GM18909 (cell line): ENCODE measurements at regions not wholly inside any gene's neighbourhood (a gene's known extent, or its start where the extent isn't known, plus 50 kb on each side); places are given as distances from the start of the nearest gene placed in this dataset.
"Not testable (repeated sequence)": the region's sequence is repeated elsewhere in the genome, so short reads cannot be mapped to it uniquely, and the experiment has no call there.

Source experiments
- ATAC-seq: cut with Tn5 transposase; IDR thresholded peaks from one replicate; pipeline ENCODE4 v1.9.1; 2021; ENCODE audit warnings: mild to moderate bottlenecking; ENCODE audit not compliant: unreplicated experiment, poor library complexity

GRCh38 chr10:120108916-120109315 lies 216.4 kb downstream of the SEC23IP start:
- ATAC-seq, result no peak

GRCh38 chr10:120109725-120110124 lies 217.2 kb downstream of the SEC23IP start:
- ATAC-seq, result not testable (repeated sequence)

- no peak for ATAC-seq
Measured at GRCh38 chr10:120110196-120110595, 217.7 kb downstream of the SEC23IP start.

DNA sequence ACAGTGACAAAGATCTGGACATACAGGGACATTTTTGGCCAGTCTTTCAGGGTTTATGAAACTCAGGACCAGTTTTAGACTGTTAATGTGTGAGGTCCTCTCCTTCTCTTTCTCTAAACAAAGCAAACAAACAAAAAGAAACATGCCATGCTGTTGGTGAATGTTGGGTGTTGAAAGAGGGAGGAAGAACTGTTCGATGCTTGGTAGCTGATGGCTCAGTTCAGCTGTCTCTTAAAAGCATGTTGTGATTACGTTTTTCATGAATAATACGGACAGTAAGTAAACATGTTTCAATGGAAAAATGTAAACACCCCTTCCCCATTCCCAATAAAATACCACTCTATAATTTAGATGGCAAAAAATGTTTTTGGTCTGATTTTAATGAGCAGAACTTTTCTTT lies 219.1 kb downstream of the SEC23IP start:
- ATAC-seq, result no peak

- ATAC-seq, result no peak
Measured at GRCh38 chr10:120112809-120113208, 220.3 kb downstream of the SEC23IP start.

DNA sequence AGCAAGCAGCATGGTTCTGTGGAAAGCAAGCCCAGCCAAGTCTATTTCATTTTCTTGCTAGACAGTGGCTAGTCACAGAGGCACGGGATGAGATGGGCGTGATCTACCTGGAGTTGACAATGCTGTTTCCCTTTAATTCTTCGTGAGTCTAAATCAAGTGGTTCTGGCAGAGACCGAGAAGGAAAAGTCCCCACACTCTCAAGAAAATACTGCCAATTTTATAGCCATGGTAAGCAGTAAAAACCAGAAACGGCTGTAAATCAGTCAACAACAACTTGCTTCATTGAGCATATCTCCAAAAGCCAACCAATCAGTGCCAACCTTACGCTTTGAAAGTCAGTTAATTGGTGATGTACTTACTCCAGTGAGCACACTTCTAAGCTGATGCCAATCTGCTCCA lies 223.4 kb downstream of the SEC23IP start:
- no peak for ATAC-seq

DNA sequence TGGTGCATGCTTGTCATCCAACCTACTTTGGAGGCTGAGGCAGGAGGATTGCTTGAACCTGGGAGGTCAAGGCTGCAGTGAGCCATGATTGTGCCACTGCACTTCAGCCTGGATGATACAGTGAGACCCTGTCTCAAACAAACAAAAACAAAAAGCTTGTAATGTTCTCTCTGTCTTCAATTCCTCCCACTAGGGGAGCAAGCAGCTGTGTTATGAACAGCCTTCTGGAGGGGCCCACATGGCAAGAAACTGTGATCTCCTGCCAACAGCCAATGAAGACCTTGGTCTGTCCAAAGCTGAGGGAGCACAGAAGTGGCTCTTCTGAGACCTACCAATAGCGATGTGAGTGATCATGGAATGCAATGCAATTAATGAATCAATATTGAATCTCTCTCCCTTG lies 229.2 kb downstream of the SEC23IP start:
- ATAC-seq, result no peak

DNA sequence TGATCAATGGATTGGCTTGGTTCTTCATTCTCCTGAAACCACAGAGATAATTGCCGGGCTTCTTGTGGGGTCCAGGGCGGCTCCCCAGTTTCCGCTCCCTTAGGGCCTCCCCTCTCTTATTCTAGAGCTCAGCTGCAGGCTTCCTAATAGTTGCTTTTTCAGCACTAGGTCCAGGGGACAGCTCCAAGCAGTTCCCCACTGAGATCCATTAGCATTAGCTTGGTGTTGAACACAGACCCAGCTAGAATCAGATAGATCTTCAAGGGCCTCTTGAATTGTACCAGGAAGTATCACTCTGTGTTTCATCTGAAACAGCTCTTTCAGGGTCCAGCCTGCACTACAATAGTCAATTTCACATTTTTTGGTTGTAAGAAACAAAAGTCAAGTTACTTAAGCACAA lies 238.7 kb downstream of the SEC23IP start:
- ATAC-seq, result no peak

DNA sequence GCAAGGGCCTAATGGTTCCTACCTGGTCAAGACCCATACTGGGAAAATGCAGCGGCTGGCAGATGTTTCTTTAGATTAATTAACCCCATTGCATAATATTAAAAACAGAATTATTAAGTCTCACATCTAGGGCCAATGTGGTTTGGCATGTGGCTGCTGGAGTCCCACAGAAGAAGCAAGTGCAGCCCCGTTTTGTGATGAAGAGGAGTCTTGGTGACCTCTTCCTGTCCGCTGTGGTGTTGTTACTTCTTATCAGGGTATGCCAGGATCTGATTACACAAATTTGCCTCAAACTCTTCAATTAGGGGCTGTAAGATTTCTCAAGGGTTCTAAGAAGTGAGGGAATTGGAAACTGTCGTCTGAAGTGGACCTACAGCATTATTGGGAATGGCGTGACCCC lies 240.3 kb downstream of the SEC23IP start:
- ATAC-seq, result no peak

DNA sequence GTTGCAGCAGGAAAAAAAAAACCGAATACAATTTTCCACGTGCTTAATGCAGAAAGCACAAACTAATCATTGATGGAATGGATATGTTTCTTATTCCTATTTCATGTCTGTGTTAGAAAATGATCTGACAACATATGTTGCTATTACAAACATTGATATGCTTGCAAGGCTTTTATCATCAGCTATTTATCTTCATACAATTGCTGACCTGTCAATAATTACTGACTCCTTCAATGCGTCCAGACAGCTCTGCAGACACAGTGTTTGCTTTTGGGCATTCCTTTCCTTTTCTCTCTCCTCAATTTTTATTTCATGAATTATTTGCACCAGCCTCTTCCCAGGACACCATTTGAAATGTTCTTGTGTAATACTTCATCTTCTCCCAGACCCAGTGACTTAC lies 246.2 kb downstream of the SEC23IP start:
- ATAC-seq, result no peak

- ATAC-seq, result no peak
Measured at GRCh38 chr10:120145107-120145506, 252.6 kb downstream of the SEC23IP start.

DNA sequence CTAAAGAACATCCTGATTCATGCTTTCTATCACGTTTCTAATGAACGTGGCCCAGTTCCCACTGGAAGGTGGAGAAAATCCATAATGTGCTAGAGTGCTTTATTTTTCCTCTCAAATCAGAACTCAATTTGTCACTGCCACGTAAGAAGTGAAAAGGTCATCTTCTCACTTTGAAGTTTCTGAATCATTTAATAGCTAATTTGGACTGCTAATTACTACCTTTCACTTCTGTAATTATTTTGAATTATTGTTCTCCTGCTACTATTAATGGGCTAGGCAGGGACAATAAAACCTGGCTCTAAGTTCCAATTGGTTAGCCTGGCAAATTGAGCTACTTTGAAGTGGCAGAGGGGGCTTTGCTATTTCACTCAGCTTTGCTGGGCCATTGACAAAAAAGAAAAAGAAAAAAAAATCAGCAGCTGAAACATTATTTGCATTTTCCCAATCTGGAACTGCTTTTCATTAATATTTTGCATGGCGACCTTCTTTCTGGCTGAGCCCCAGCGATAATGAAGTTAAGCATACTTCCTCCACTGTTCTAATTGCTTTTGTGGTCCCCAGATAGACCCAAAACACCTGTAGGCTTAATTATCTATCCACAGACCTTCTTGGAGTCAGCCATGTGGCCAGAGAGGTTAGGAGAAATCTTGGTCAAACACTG lies 264.2 kb downstream of the SEC23IP start:
- no peak for ATAC-seq

GRCh38 chr10:120161111-120161510 lies 268.6 kb downstream of the SEC23IP start:
- no peak for ATAC-seq

DNA sequence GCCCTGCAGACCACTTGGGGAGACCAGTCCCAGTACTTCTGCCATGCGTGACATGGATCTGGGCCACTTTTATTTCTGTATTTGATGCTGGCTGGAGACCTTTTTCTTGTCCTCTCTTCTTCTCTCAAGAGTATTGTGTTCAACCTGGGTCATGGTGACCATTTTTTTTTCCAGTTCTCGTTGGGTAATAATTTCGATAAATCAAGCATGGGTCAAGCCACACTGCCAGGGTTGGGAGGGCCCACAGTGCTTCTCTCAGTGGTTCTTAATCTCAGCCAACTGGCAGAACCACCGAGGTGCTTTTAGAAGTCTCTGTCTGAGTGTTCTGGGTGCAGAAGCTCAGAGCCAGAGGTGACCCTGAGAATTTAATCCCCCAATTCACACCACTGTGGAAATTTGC lies 269.9 kb downstream of the SEC23IP start:
- ATAC-seq, result no peak

DNA sequence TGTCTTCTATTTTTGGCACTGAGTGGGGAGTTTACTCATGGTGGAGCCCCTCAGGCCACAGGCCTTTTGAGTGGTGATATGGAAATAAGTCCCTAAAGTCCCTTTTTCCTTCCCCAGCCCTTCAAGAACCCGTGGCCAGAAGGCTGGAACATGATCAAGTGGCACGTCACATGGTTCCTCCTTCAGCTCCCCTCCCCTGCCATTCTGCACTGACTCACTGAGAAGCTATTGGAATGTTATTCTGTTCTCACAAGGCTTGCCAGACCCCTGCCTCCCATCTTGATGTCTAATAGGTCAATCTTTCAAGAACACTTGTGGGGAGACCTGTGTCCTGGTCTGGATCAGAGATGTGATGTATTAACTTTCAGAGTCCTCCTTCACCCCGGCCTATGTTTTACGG lies 279.8 kb downstream of the SEC23IP start:
- ATAC-seq, result no peak

DNA sequence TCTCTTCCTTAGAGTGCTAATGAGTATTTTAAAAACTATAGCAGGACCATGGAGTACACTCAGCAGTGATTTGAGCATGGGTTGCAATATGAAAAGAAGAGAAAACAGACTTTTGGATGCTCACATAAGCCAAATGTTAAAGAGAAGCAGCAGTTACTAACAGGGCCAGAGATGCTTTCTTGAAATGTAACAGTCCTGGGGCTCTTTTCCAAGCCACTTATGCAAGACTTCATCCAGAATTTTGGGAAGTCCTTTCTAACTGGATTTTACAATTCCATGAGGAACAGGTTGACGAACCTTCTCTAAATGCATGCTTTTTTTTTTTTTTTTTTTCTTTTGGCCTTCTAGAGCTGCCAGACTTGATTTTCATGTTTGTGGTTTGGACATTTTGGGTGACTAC lies 282.0 kb downstream of the SEC23IP start:
- no peak for ATAC-seq

DNA sequence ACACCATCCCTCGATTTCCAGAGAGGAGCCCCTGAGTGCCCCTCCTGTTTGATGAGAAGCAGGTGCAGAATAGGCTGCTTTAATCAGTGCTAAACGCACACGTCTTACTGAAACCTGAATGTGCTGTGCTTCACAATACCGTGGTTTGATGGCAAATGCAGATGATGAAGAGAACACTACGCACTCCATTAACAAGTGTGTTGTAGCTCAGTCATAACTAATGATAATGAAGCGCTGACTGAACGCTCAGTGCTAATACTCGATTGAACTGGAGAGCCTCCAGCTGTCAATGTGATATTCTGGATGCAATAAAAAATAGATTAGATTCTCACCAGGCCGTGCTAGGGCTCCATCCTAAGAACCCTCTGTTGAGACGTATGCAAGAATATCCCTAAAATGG lies 279.7 kb upstream of the PLPP4 start:
- ATAC-seq, result no peak

GRCh38 chr10:120180160-120180559 lies 276.9 kb upstream of the PLPP4 start:
- ATAC-seq, result no peak

DNA sequence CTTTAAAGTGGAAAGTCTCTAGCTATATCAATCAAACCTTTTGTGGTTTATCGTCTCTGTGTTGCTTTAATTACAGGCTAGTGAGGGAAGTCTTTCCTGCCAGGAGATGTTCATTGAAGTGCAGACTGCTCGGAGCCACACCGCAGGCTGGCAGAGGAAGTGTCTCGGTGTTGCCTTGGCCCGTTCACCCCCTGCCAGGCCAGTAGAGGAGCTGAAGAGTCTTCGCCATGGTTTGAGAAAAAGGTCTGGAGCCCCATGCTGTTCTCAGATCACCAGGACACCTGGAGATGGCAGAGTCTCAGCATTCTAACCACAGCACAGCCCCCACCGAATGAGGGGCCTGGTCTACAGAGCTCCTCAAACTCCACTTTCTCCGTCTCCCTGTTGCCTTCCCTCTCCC lies 275.9 kb upstream of the PLPP4 start:
- ATAC-seq, result no peak

GRCh38 chr10:120182431-120182830 lies 274.6 kb upstream of the PLPP4 start:
- ATAC-seq, result no peak

DNA sequence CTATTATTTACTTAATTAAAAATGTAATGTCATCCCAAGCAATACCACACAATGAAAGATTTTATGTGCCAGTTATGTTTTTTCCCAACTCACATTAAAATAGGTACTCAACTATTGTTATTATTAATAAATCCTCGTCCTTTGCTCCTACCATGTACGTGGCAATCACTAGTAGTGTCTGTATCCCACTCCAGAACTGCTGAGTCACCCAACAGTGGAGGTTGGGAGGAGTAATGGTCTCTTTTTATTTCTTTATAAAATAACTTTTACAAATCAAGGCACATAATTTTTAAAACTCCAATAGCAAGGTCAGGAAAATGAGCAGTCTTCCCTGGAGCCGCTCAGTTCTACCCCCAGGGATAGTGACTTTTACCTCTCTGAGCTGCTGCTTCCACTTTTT lies 273.5 kb upstream of the PLPP4 start:
- ATAC-seq, result no peak

GRCh38 chr10:120184547-120185337 lies 272.3 kb upstream of the PLPP4 start:
- ATAC-seq, result no peak
